WERI-Rb-1 (cell line): ENCODE measurements at regions not wholly inside any gene's neighbourhood (a gene's known extent, or its start where the extent isn't known, plus 50 kb on each side); places are given as distances from the start of the nearest gene placed in this dataset.

Experiments used
- DNase-seq: peaks from one replicate; pipeline ENCODE4 v3.0.0-alpha.2; 2020
- H3K27ac ChIP-seq: fragments of 250-450 bp; sonication (Bioruptor Pico); 2 replicates; pipeline ENCODE4 v1.5.1; 2020; ENCODE audit warnings: mild to moderate bottlenecking, moderate library complexity
- H3K27me3 ChIP-seq: fragments of 250-450 bp; sonication (Bioruptor Pico); 2 replicates; pipeline ENCODE4 v1.5.1; 2021; ENCODE audit warnings: mild to moderate bottlenecking, low read depth, moderate library complexity; ENCODE audit not compliant: insufficient read depth, severe bottlenecking
- H3K36me3 ChIP-seq: fragments of 250-450 bp; sonication (Bioruptor Pico); 2 replicates; pipeline ENCODE4 v1.5.1; 2020; ENCODE audit warnings: mild to moderate bottlenecking, moderate library complexity
- H3K4me3 ChIP-seq: 2 replicates; pipeline ENCODE4 v1.5.1; 2011; ENCODE audit warnings: low read depth, mild to moderate bottlenecking, control low read depth, low read length
- H3K9me3 ChIP-seq: fragments of 250-450 bp; sonication (Bioruptor Pico); 2 replicates; pipeline ENCODE4 v1.5.1; 2021; ENCODE audit warnings: mild to moderate bottlenecking, moderate library complexity; ENCODE audit not compliant: severe bottlenecking
- CTCF ChIP-seq: IDR thresholded peaks from 2 replicates; pipeline ENCODE4 v1.5.1; 2011; ENCODE audit warnings: low read depth, mild to moderate bottlenecking, control low read depth, inconsistent platforms, low read length

GRCh38 chr6:150741633-150742200, 123.8 kb upstream of the MTHFD1L start:
- Histone ChIP-seq H3K4me3 (no peak overlapping the region), H3K27ac (no peak overlapping the region), H3K36me3 (no peaks in the 10 kb centered on the region), H3K9me3 (no peaks in the 10 kb centered on the region), H3K27me3 (peaks cover 4% of the 10 kb centered on the region)
- peak; percentile 25 for DNase-seq
- TF ChIP-seq CTCF = peak; percentile 44

DNA sequence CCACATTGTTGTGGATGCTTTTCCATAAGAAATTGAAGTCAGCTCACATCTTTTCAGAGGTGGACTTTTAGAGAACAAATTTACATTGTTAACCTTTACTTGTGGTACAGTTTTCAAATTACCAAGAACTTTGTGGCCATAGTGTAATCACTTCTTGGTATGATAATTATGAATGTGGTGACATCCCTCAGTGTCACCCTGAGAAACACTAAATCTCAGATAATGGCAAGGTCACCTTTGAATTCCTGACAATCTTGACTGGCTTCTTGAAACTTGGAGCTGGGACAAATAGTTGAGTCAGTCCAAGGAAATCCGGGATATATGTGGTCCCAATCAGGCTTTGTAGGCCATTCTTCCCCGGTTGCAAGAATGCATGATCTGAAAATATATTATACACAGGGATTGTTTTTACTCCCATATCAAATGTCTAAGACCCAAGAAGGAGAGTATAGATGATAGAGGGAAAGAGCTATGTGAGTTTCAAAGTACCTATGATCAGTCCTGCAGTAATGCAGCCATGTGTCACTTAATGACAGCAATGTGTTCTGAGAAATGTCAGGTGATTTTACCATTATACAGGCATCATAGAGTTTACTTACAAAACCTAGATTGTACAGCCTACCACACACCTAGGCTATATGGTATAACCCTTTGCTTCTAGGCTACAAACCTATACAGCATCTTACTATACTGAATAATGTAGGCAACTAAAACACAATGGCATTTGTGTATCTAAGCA, 120.8 kb upstream of the MTHFD1L start:
- Histone ChIP-seq H3K36me3 (no peaks in the 10 kb centered on the region), H3K4me3 (no peak overlapping the region), H3K9me3 (no peaks in the 10 kb centered on the region), H3K27me3 (peaks cover 4% of the 10 kb centered on the region), H3K27ac (no peak overlapping the region)
- no peak for TF ChIP-seq CTCF
- DNase-seq = no peak

DNA sequence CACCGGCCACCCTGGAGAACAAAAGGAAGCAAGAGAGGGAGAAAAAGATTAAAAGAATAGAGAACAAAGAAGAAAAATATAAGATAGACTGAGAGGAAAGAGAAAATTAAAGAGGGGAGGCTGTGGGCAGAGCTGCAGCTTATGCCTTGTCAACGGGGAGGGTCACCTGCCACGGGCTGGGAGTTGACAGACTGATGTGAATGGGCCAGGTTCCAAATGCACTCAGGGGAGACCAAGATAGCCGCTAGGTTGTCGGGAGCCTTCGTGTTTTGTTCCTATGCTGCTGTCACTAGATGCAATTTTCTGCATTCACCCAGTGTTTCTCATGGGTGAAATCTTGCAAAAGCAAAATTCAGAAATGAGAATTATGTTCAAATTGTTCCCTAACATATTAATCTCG, 119.6 kb upstream of the MTHFD1L start:
- Histone ChIP-seq H3K4me3 (no peak overlapping the region), H3K36me3 (no peaks in the 10 kb centered on the region), H3K27me3 (peaks cover 4% of the 10 kb centered on the region), H3K9me3 (no peaks in the 10 kb centered on the region), H3K27ac (no peak overlapping the region)
- no peak for DNase-seq
- no peak for TF ChIP-seq CTCF

GRCh38 chr6:150747155-150747554, 118.3 kb upstream of the MTHFD1L start:
- no peak for DNase-seq
- no peak overlapping the region for H3K27ac ChIP-seq
- no peaks in the 10 kb centered on the region for H3K36me3 ChIP-seq
- no peaks in the 10 kb centered on the region for H3K9me3 ChIP-seq
- no peak overlapping the region for H3K4me3 ChIP-seq
- H3K27me3 ChIP-seq = no peaks in the 10 kb centered on the region
- no peak for TF ChIP-seq CTCF

GRCh38 chr6:150749091-150749670, 116.3 kb upstream of the MTHFD1L start:
- no peak overlapping the region for H3K27ac ChIP-seq
- no peak for TF ChIP-seq CTCF
- no peaks in the 10 kb centered on the region for H3K9me3 ChIP-seq
- no peak overlapping the region for H3K4me3 ChIP-seq
- no peak for DNase-seq
- no peaks in the 10 kb centered on the region for H3K36me3 ChIP-seq
- H3K27me3 ChIP-seq = no peaks in the 10 kb centered on the region
